DOHH2 (cell line): ENCODE measurements at regions not wholly inside any gene's neighbourhood (a gene's known extent, or its start where the extent isn't known, plus 50 kb on each side); places are given as distances from the start of the nearest gene placed in this dataset.

Experiments used
- H3F3A ChIP-seq: fragments of 200-600 bp; sonication (generic), shearing (Covaris generic); 2 replicates; pipeline ENCODE4 v1.6.0; 2016; ENCODE audit warnings: antibody characterized with exemption, mild to moderate bottlenecking; ENCODE audit not compliant: control insufficient read depth, insufficient read depth
- H3K27ac ChIP-seq: fragments of 200-600 bp; sonication (generic); 2 replicates; pipeline ENCODE4 v1.5.1; 2014; ENCODE audit warnings: low read depth, mild to moderate bottlenecking, low read length, moderate library complexity
- H3K27me3 ChIP-seq: fragments of 200-600 bp; sonication (generic); 2 replicates; pipeline ENCODE4 v1.6.1; 2014; ENCODE audit warnings: mild to moderate bottlenecking, low read length, mixed read lengths; ENCODE audit not compliant: control insufficient read depth
- H3K36me3 ChIP-seq: fragments of 200-600 bp; sonication (generic); 2 replicates; pipeline ENCODE4 v1.6.1; 2014; ENCODE audit warnings: mild to moderate bottlenecking, low read length, moderate library complexity, mixed read lengths; ENCODE audit not compliant: control insufficient read depth
- H3K4me1 ChIP-seq: fragments of 200-600 bp; sonication (generic); 2 replicates; pipeline ENCODE4 v1.6.1; 2014; ENCODE audit warnings: mild to moderate bottlenecking, low read length, mixed read lengths; ENCODE audit not compliant: control insufficient read depth
- H3K4me2 ChIP-seq: fragments of 200-600 bp; sonication (generic); 2 replicates; pipeline ENCODE4 v1.6.0; 2014; ENCODE audit warnings: mild to moderate bottlenecking, low read length, moderate library complexity
- H3K4me3 ChIP-seq: fragments of 200-600 bp; sonication (generic); 2 replicates; pipeline ENCODE4 v1.5.1; 2014; ENCODE audit warnings: mild to moderate bottlenecking, low read length, mixed read lengths
- H3K79me2 ChIP-seq: fragments of 200-600 bp; sonication (generic); 2 replicates; pipeline ENCODE4 v1.6.1; 2014; ENCODE audit warnings: mild to moderate bottlenecking, low read length, mixed read lengths; ENCODE audit not compliant: control insufficient read depth
- H3K9me2 ChIP-seq: fragments of 200-600 bp; sonication (generic); replicated peaks from 2 replicates; pipeline ENCODE4 v1.6.1; 2014; ENCODE audit warnings: mild to moderate bottlenecking, low read length, mixed read lengths; ENCODE audit not compliant: control insufficient read depth
- H3K9me3 ChIP-seq: fragments of 200-600 bp; sonication (generic); 2 replicates; pipeline ENCODE4 v1.6.1; 2014; ENCODE audit warnings: antibody characterized with exemption, low read length, mixed read lengths; ENCODE audit not compliant: control insufficient read depth, insufficient read depth
- H4K20me1 ChIP-seq: fragments of 200-600 bp; sonication (generic); 2 replicates; pipeline ENCODE4 v1.6.0; 2014; ENCODE audit warnings: low read depth, mild to moderate bottlenecking, antibody characterized with exemption, low read length, moderate library complexity; ENCODE audit not compliant: control insufficient read depth, insufficient read depth
- EZH2phosphoT487 ChIP-seq: fragments of 200-600 bp; sonication (generic); IDR thresholded peaks from 2 replicates; pipeline ENCODE4 v1.6.1; 2017; ENCODE audit warnings: borderline replicate concordance, mild to moderate bottlenecking, antibody characterized with exemption, low read length, moderate library complexity, mixed read lengths
- TF ChIP-seq, protein P1 (sequence below): fragments of 200-600 bp; sonication (generic); IDR thresholded peaks from one replicate; pipeline ENCODE4 v1.5.1; 2014; ENCODE audit warnings: antibody characterized with exemption, mild to moderate bottlenecking, low read depth, low read length; ENCODE audit not compliant: poor library complexity, severe bottlenecking

DNA sequence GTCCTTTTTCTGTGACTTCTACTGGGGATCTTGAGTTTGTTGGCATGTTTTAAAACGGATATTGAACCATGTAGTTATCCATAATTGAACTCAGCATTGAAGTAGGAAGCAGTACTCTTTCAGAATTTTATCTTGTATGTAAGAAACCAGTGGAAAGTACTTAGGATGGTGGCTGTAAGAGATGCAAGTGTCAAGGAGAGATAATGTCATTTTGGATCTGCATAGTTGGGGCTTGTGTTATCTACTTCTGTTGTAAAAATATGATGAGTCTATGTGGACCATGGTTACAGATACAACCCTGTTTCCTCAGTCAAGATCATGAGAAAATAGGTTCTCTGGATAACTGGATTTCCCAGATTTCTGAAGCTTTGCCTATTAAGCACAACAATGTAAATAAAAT is 113.7 kb downstream of the NAB1 start:
- TF ChIP-seq EZH2phosphoT487 = no peak
- H3K79me2 ChIP-seq = no peaks in the 10 kb centered on the region
- H3K27me3 ChIP-seq = no peaks in the 10 kb centered on the region
- H4K20me1 ChIP-seq = no peaks in the 10 kb centered on the region
- no peaks in the 10 kb centered on the region for H3K9me2 ChIP-seq
- H3K4me2 ChIP-seq = no peak overlapping the region
- no peaks in the 10 kb centered on the region for H3K9me3 ChIP-seq
- no peak overlapping the region for H3K4me3 ChIP-seq
- H3K36me3 ChIP-seq = no peaks in the 10 kb centered on the region
- H3K4me1 ChIP-seq = no peaks in the 10 kb centered on the region
- no peak overlapping the region for H3K27ac ChIP-seq
- H3F3A ChIP-seq = no peaks in the 10 kb centered on the region

DNA sequence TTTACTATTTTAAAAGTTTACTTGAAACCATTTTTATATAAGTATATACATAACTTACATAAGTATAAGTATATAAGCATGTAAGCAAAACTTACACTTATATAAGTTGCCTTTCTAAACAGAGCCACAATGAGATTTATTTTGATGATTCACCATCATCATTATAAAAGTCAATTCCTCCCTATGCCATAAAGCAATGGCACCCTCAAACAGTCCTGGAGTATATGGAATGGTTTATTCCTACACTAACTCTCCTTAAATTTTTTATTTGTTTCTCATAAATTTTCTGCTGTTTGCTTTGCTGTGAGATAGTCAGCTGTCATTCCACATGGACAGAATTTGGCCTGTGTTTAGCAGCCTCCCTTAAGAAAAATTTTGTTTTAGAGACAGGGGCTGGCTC is 114.2 kb downstream of the NAB1 start:
- no peaks in the 10 kb centered on the region for H3K4me1 ChIP-seq
- H3K4me3 ChIP-seq = no peak overlapping the region
- no peaks in the 10 kb centered on the region for H3K36me3 ChIP-seq
- H3K27me3 ChIP-seq = no peaks in the 10 kb centered on the region
- no peaks in the 10 kb centered on the region for H3K9me2 ChIP-seq
- no peaks in the 10 kb centered on the region for H4K20me1 ChIP-seq
- no peaks in the 10 kb centered on the region for H3F3A ChIP-seq
- TF ChIP-seq, protein P1, sequence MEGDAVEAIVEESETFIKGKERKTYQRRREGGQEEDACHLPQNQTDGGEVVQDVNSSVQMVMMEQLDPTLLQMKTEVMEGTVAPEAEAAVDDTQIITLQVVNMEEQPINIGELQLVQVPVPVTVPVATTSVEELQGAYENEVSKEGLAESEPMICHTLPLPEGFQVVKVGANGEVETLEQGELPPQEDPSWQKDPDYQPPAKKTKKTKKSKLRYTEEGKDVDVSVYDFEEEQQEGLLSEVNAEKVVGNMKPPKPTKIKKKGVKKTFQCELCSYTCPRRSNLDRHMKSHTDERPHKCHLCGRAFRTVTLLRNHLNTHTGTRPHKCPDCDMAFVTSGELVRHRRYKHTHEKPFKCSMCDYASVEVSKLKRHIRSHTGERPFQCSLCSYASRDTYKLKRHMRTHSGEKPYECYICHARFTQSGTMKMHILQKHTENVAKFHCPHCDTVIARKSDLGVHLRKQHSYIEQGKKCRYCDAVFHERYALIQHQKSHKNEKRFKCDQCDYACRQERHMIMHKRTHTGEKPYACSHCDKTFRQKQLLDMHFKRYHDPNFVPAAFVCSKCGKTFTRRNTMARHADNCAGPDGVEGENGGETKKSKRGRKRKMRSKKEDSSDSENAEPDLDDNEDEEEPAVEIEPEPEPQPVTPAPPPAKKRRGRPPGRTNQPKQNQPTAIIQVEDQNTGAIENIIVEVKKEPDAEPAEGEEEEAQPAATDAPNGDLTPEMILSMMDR = no peak
- TF ChIP-seq EZH2phosphoT487 = no peak
- H3K9me3 ChIP-seq = no peaks in the 10 kb centered on the region
- no peak overlapping the region for H3K27ac ChIP-seq
- no peak overlapping the region for H3K4me2 ChIP-seq
- no peaks in the 10 kb centered on the region for H3K79me2 ChIP-seq

DNA sequence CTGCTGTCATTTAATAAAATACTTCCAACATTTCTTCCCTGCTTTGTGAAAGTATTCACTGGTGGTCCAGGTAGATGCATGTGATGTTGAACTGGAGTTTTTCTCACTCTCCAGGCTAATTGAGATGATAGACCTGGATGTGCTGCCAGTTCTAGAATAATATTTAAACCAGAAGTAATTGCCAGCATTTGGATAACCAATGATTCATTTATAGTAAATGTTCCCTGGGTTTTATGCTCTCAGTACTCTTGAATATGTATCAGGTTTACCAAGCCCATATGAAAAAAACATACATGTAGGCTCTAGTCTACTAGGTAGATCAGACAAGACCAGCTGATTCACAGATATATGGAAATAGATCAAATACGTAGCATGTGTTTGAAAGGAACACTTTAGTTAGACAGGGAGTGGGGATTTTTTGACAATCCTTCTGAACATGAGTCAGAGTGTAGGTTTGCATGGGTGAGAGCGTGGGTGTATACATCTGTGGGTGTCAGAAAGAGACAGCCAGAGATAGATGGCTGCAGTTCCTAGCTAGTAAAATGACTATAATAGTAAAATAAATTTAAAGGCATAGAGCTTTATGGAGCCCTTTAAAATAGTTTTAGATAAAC is 115.1 kb downstream of the NAB1 start:
- H3K79me2 ChIP-seq = no peaks in the 10 kb centered on the region
- H3K4me3 ChIP-seq = no peak overlapping the region
- no peak overlapping the region for H3K27ac ChIP-seq
- H3K9me3 ChIP-seq = no peaks in the 10 kb centered on the region
- no peaks in the 10 kb centered on the region for H3F3A ChIP-seq
- H3K27me3 ChIP-seq = no peaks in the 10 kb centered on the region
- H3K4me2 ChIP-seq = no peak overlapping the region
- H3K36me3 ChIP-seq = no peaks in the 10 kb centered on the region
- no peaks in the 10 kb centered on the region for H3K9me2 ChIP-seq
- no peaks in the 10 kb centered on the region for H3K4me1 ChIP-seq
- TF ChIP-seq EZH2phosphoT487 = no peak
- TF ChIP-seq, protein P1 = no peak
- no peaks in the 10 kb centered on the region for H4K20me1 ChIP-seq

DNA sequence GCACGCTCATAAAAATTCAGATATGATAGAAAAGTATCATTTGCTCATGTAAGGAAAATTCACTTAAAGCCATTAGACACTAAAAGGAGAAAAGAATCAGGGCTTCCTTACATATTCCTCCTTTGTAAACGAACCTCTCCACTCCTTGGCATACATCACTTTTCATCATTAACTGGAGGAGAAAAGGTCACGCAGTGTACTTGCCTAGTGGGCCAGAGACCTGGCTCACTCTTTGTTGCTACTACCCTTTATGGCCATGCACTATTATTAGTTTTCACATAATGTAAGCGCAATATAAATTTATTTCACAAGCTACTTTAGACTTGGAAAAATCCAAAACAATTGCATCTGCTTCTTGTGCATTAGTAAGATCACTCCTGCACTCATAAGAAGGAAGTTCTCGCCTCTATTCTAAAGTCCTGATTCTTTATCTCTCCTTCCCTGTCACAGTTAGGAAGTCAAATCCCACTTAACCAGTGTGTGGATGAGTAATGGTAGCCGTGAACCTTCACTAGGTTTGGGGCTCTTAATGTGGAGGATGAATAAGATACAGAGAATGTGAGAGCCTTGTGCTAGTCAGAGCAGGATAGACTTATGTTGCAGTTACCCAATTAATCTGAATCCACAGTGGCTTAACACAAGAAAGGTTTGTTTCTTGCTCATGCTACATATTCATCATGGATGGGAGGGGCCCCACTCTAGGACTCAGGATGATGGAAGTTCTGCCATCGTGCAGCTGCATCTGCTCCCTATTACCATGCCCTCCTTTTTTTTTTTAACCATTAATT is 115.0 kb upstream of the GLS start:
- no peak for TF ChIP-seq EZH2phosphoT487
- TF ChIP-seq, protein P1 = no peak
- H3F3A ChIP-seq = no peaks in the 10 kb centered on the region
- H3K36me3 ChIP-seq = no peaks in the 10 kb centered on the region
- H3K79me2 ChIP-seq = no peaks in the 10 kb centered on the region
- H4K20me1 ChIP-seq = no peaks in the 10 kb centered on the region
- H3K4me2 ChIP-seq = no peak overlapping the region
- H3K27ac ChIP-seq = no peak overlapping the region
- H3K4me3 ChIP-seq = no peak overlapping the region
- no peaks in the 10 kb centered on the region for H3K27me3 ChIP-seq
- H3K9me2 ChIP-seq = no peaks in the 10 kb centered on the region
- H3K4me1 ChIP-seq = no peaks in the 10 kb centered on the region
- H3K9me3 ChIP-seq = no peaks in the 10 kb centered on the region
